GM12878 (cell line): ENCODE measurements at regions not wholly inside any gene's neighbourhood (a gene's known extent, or its start where the extent isn't known, plus 50 kb on each side); places are given as distances from the start of the nearest gene placed in this dataset.

Experiments used
- ATAC-seq: fragments of 200-7000 bp; cut with Tn5 transposase; 3 replicates; pipeline ENCODE4 v1.9.1; 2020; ENCODE audit warnings: mild to moderate bottlenecking, moderate library complexity
- BruUV-seq: library from RNA; stranded (reverse); fragments of 400-500 nt; replicated peaks from 2 replicates; lab custom pipeline; 2021; lab: Mats Ljungman, UMichigan
- CTCF ChIA-PET: fragments of 300-600 bp; sonication (Branson Sonifier 250); formaldehyde crosslinking; extraction: SDS; loops from one replicate; lab custom pipeline; 2021; ENCODE audit warnings: inconsistent platforms; lab: Yijun Ruan, JAX
- POLR2A ChIA-PET: fragments of 350-600 bp; formaldehyde crosslinking; extraction: SDS; loops from one replicate; lab custom pipeline; 2021; ENCODE audit warnings: inconsistent platforms; lab: Charles Lee
- RAD21 ChIA-PET: fragments of 300-600 bp; sonication (Branson Sonifier 250); formaldehyde crosslinking; loops from one replicate; lab custom pipeline; 2023; ENCODE audit warnings: antibody characterized with exemption; ENCODE audit not compliant: unreplicated experiment; lab: Charles Lee
- SMC1A ChIA-PET: fragments of 300-600 bp; sonication (Branson Sonifier 250); formaldehyde crosslinking; loops from one replicate; lab custom pipeline; 2023; ENCODE audit not compliant: unreplicated experiment, uncharacterized antibody; lab: Charles Lee
- DNase-seq: peaks from one replicate; pipeline ENCODE4 v3.0.0-alpha.2; 2011; ENCODE audit warnings: low read depth, low spot score
- FAIRE-seq: peaks from 3 replicates; lab custom pipeline; 2011; peaks lifted over from hg19 to GRCh38; lab: Jason Lieb, UNC
- H2AFZ ChIP-seq: 2 replicates; pipeline ENCODE4 v1.6.0; 2011; ENCODE audit warnings: low read depth, low read length, control low read depth; ENCODE audit not compliant: control insufficient read depth
- H3K27ac ChIP-seq: 2 replicates; pipeline ENCODE4 v1.5.1; 2011; ENCODE audit warnings: control low read depth; ENCODE audit not compliant: control insufficient read depth, insufficient read depth
- H3K27me3 ChIP-seq, 2 experiments: replicated peaks in 1 of 2; 2 replicates each; pipeline versions ENCODE4 v1.6.0 to v1.6.1; 2011; ENCODE audit warnings: low read length in 1 of 2; ENCODE audit not compliant: control insufficient read depth in 2 of 2, insufficient read depth in 2 of 2
- H3K36me3 ChIP-seq, 2 experiments: 2 replicates each; pipeline ENCODE4 v1.5.1; 2011; ENCODE audit warnings: low read length in 1 of 2; ENCODE audit not compliant: control insufficient read depth in 2 of 2, insufficient read depth in 2 of 2
- H3K4me1 ChIP-seq: 2 replicates; pipeline ENCODE4 v1.6.1; 2011; ENCODE audit warnings: mild to moderate bottlenecking, low read length, moderate library complexity, mixed read lengths; ENCODE audit not compliant: control insufficient read depth, insufficient read depth
- H3K4me2 ChIP-seq: 2 replicates; pipeline ENCODE4 v1.6.0; 2011; ENCODE audit warnings: control low read depth; ENCODE audit not compliant: control insufficient read depth, insufficient read depth
- H3K4me3 ChIP-seq: fragments of 200-600 bp; sonication (generic); 2 replicates; pipeline ENCODE4 v1.5.1; 2016
- H3K79me2 ChIP-seq: 2 replicates; pipeline ENCODE4 v1.6.0; 2011; ENCODE audit warnings: low read length; ENCODE audit not compliant: control insufficient read depth, insufficient read depth
- H3K9ac ChIP-seq: 2 replicates; pipeline ENCODE4 v1.8.0; 2011; ENCODE audit warnings: low read length, control low read depth, mixed read lengths; ENCODE audit not compliant: control insufficient read depth, insufficient read depth
- H3K9me3 ChIP-seq: replicated peaks from 3 replicates; pipeline ENCODE4 v1.5.1; 2011; ENCODE audit warnings: mild to moderate bottlenecking, low read length; ENCODE audit not compliant: control insufficient read depth, insufficient read depth
- H4K20me1 ChIP-seq: 2 replicates; pipeline ENCODE4 v1.6.0; 2011; ENCODE audit not compliant: control insufficient read depth, insufficient read depth
- CBFB ChIP-seq: IDR thresholded peaks from 2 replicates; pipeline ENCODE4 v1.6.1; 2016; ENCODE audit warnings: antibody characterized with exemption, low read depth
- CREB1 ChIP-seq: IDR thresholded peaks from 2 replicates; pipeline ENCODE4 v1.6.1; 2012; ENCODE audit warnings: low read depth, mild to moderate bottlenecking, inconsistent platforms
- ESRRA ChIP-seq: IDR thresholded peaks from 2 replicates; pipeline ENCODE4 v1.6.1; 2012; ENCODE audit warnings: mild to moderate bottlenecking, low read length, improper control_type of control experiment
- MYC ChIP-seq: IDR thresholded peaks from 2 replicates; pipeline ENCODE4 v1.6.1; 2011; ENCODE audit warnings: mild to moderate bottlenecking, low read length, moderate library complexity, inconsistent platforms; ENCODE audit not compliant: insufficient read depth, insufficient replicate concordance, insufficient read length, severe bottlenecking
- PAX8 ChIP-seq: fragments of 450-650 bp; IDR thresholded peaks from 2 replicates; pipeline ENCODE4 v1.6.1; 2017; ENCODE audit warnings: mild to moderate bottlenecking, moderate library complexity
- POLR2AphosphoS2 ChIP-seq: IDR thresholded peaks from 2 replicates; pipeline ENCODE4 v1.6.1; 2011; ENCODE audit warnings: low read depth, mild to moderate bottlenecking, low read length, improper control_type of control experiment, moderate library complexity
- SMARCA5 ChIP-seq: fragments of 450-650 bp; IDR thresholded peaks from 2 replicates; pipeline ENCODE4 v1.6.1; 2017; ENCODE audit warnings: mild to moderate bottlenecking
- SP1 ChIP-seq: IDR thresholded peaks from one replicate; pipeline ENCODE4 v1.6.1; 2011; ENCODE audit warnings: low read depth, low read length
- TCF12 ChIP-seq: IDR thresholded peaks from 2 replicates; pipeline ENCODE4 v1.6.1; 2011; ENCODE audit warnings: low read depth, mild to moderate bottlenecking, low read length
- ZNF207 ChIP-seq: fragments of 450-650 bp; IDR thresholded peaks from 2 replicates; pipeline ENCODE4 v1.6.1; 2014; ENCODE audit warnings: antibody characterized with exemption, mild to moderate bottlenecking, borderline replicate concordance
- WGBS: methylation state at CpG from one replicate; pipeline ENCODE4 v1.1.6; 2016; ENCODE audit warnings: low lambda C conversion rate; ENCODE audit not compliant: insufficient replicate concordance, insufficient coverage; ENCODE audit errors: missing lambda C conversion rate; 5-methylcytosine and 5-hydroxymethylcytosine counted together
- in situ Hi-C: fragments of 300-500 bp; cut with MboI; formaldehyde crosslinking; loops from 9 replicates; pipeline ENCODE4 v1.14.3; 2018; ENCODE audit warnings: mixed read lengths
- intact Hi-C: fragments of 100-400 bp; cut with micrococcal nuclease; formaldehyde crosslinking; loops from one replicate; pipeline ENCODE4 v1.14.2; 2022; ENCODE audit not compliant: unreplicated experiment
- TF ChIP-seq, protein P1 (sequence below): fragments of 450-650 bp; IDR thresholded peaks from 2 replicates; pipeline ENCODE4 v1.6.1; 2016; ENCODE audit warnings: mild to moderate bottlenecking
- TF ChIP-seq, protein P2 (sequence below): IDR thresholded peaks from 2 replicates; pipeline ENCODE4 v1.6.1; 2012; ENCODE audit warnings: mild to moderate bottlenecking, low read depth, low read length

DNA sequence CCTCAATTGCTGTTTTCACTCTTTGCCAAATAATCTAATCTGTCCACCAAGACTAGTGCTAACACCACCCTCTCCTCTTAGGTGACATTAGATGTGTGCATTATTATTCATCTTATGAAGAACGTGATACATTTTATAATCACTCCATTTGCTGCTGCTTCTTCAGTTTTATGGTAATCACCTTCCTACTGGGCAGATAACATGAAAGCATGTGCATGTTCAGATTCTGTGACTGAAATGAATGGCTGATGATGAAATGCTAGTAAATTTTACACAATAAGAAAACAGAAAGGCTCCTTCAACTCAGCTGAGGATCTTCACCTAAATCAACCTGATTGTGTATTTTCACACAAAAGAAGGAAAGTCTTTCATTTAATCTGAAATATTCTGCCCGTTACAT is 577.6 kb downstream of the CSNK1G3 start (continued):
- TF ChIP-seq, protein P1, sequence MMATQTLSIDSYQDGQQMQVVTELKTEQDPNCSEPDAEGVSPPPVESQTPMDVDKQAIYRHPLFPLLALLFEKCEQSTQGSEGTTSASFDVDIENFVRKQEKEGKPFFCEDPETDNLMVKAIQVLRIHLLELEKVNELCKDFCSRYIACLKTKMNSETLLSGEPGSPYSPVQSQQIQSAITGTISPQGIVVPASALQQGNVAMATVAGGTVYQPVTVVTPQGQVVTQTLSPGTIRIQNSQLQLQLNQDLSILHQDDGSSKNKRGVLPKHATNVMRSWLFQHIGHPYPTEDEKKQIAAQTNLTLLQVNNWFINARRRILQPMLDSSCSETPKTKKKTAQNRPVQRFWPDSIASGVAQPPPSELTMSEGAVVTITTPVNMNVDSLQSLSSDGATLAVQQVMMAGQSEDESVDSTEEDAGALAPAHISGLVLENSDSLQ = no peak
- TF ChIP-seq SMARCA5 = no peak
- TF ChIP-seq ESRRA = no peak
- TF ChIP-seq, protein P2, sequence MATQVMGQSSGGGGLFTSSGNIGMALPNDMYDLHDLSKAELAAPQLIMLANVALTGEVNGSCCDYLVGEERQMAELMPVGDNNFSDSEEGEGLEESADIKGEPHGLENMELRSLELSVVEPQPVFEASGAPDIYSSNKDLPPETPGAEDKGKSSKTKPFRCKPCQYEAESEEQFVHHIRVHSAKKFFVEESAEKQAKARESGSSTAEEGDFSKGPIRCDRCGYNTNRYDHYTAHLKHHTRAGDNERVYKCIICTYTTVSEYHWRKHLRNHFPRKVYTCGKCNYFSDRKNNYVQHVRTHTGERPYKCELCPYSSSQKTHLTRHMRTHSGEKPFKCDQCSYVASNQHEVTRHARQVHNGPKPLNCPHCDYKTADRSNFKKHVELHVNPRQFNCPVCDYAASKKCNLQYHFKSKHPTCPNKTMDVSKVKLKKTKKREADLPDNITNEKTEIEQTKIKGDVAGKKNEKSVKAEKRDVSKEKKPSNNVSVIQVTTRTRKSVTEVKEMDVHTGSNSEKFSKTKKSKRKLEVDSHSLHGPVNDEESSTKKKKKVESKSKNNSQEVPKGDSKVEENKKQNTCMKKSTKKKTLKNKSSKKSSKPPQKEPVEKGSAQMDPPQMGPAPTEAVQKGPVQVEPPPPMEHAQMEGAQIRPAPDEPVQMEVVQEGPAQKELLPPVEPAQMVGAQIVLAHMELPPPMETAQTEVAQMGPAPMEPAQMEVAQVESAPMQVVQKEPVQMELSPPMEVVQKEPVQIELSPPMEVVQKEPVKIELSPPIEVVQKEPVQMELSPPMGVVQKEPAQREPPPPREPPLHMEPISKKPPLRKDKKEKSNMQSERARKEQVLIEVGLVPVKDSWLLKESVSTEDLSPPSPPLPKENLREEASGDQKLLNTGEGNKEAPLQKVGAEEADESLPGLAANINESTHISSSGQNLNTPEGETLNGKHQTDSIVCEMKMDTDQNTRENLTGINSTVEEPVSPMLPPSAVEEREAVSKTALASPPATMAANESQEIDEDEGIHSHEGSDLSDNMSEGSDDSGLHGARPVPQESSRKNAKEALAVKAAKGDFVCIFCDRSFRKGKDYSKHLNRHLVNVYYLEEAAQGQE = no peak
- no peak for TF ChIP-seq TCF12
- TF ChIP-seq, all 136 proteins: peak for 0

DNA sequence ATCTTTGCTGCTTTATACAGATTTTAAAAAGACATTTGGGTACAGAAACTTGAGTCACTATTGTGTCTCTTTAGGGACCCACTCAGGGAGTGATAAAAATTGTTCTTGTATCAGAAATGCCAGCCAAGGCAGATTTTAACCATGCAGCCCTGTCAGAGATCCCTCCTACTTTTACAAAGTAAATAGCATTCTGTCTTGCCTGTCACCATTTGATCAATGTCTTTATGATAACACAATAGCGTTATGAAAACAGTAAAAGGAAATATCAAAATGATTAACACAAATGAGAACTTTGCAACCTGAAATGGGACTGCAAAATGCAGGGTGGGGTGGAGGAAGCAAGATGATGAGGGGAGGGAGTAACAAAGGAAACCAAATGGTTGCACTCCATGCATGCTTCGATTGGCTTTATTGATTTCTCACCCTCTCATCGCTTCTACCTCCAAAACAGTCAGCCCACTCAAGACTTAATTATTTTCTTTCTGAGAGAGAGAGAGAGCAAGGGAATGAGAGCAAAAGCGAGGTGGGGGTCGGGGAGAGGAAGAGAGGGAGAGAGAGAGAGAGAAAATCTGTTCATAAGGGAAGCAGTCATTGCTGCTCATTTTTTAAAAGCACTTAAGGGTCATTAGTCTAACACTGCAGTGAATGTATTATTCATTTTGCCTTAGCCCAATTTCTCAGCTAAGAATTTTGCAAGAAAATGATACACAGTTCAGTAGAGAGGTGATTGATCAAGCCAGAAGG is 576.5 kb downstream of the CSNK1G3 start:
- Histone ChIP-seq H3K4me1 (no peaks in the 10 kb centered on the region), H2AFZ (no peak overlapping the region), H3K9ac (no peak overlapping the region), H3K27me3 (no peaks in the 10 kb centered on the region), H3K79me2 (no peaks in the 10 kb centered on the region), H3K27ac (no peak overlapping the region), H3K9me3 (no peaks in the 10 kb centered on the region), H3K36me3 (no peaks in the 10 kb centered on the region), H3K4me2 (no peak overlapping the region), H4K20me1 (no peaks in the 10 kb centered on the region), H3K4me3 (no peak overlapping the region)
- no peak for ATAC-seq
- TF ChIP-seq ZNF207 = no peak
- no peak for TF ChIP-seq PAX8
- TF ChIP-seq CREB1 = no peak
- TF ChIP-seq CBFB = no peak
- TF ChIP-seq MYC = no peak
- TF ChIP-seq POLR2AphosphoS2 = no peak
- TF ChIP-seq SP1 = no peak
- ChIA-PET RAD21 (no interaction called here), SMC1A (interaction anchor here (1.8 kb wide), 1 partner anchor 9 kb away, joined by 4 read pairs; no protein-coding TSS in a partner anchor), CTCF (interaction anchor here (0.5 kb wide), 1 partner anchor 20 kb away, joined by 3 read pairs; no protein-coding TSS in a partner anchor), POLR2A (no interaction called here)
- no peak for DNase-seq
- intact Hi-C loops = no loop called here
- WGBS = 21% methylated on average over 5 of the region's 5 CpGs
- in situ Hi-C loops = no loop called here
- BruUV-seq = no TSS peak
- no peak for FAIRE-seq
